Mesenchymal stem cell (in vitro differentiated cells and primary cell): ENCODE measurements at regions not wholly inside any gene's neighbourhood (a gene's known extent, or its start where the extent isn't known, plus 50 kb on each side); places are given as distances from the start of the nearest gene placed in this dataset.
"Not testable (repeated sequence)": the region's sequence is repeated elsewhere in the genome, so short reads cannot be mapped to it uniquely, and the experiment has no call there.

Experiments used
- DNase-seq: peaks from one replicate; pipeline ENCODE4 v3.0.0-alpha.2; 2013
- H2AFZ ChIP-seq: one replicate; pipeline ENCODE4 v1.6.1; 2013; ENCODE audit warnings: low read depth, mild to moderate bottlenecking, control low read depth, inconsistent platforms, low read length, moderate library complexity
- H2AK5ac ChIP-seq: 2 replicates; pipeline ENCODE4 v1.6.1; 2013; ENCODE audit warnings: low read length, moderate library complexity, mild to moderate bottlenecking, inconsistent platforms; ENCODE audit not compliant: severe bottlenecking
- H2BK120ac ChIP-seq: one replicate; pipeline ENCODE4 v1.6.1; 2013; ENCODE audit warnings: low read depth, mild to moderate bottlenecking, inconsistent platforms, low read length, moderate library complexity
- H2BK12ac ChIP-seq, 2 experiments: one replicate each; pipeline ENCODE4 v1.6.1; 2013; ENCODE audit warnings: inconsistent platforms in 2 of 2, low read length in 2 of 2, mild to moderate bottlenecking in 2 of 2, moderate library complexity in 2 of 2, control low read depth in 1 of 2
- H2BK15ac ChIP-seq: one replicate; pipeline ENCODE4 v1.6.1; 2013; ENCODE audit warnings: mild to moderate bottlenecking, low read depth, inconsistent platforms; ENCODE audit not compliant: poor library complexity, severe bottlenecking
- H2BK5ac ChIP-seq: 2 replicates; pipeline ENCODE4 v1.6.1; 2013; ENCODE audit warnings: low read depth, mild to moderate bottlenecking, low read length, control low read depth, inconsistent platforms; ENCODE audit not compliant: poor library complexity, severe bottlenecking
- H3K14ac ChIP-seq, 2 experiments: one replicate each; pipeline ENCODE4 v1.6.1; 2013; ENCODE audit warnings: inconsistent platforms in 2 of 2, low read length in 2 of 2, control low read depth in 1 of 2, mild to moderate bottlenecking in 1 of 2, moderate library complexity in 1 of 2
- H3K18ac ChIP-seq, 2 experiments: one replicate each; pipeline ENCODE4 v1.6.1; 2013; ENCODE audit warnings: inconsistent platforms in 2 of 2, low read length in 2 of 2, control low read depth in 1 of 2, low read depth in 1 of 2, mild to moderate bottlenecking in 1 of 2
- H3K23ac ChIP-seq, 2 experiments: one replicate each; pipeline ENCODE4 v1.6.1; 2013; ENCODE audit warnings: inconsistent platforms in 2 of 2, low read length in 2 of 2, mild to moderate bottlenecking in 2 of 2, moderate library complexity in 2 of 2, control low read depth in 1 of 2
- H3K27ac ChIP-seq: 2 replicates; pipeline ENCODE4 v1.5.1; 2013; ENCODE audit warnings: mild to moderate bottlenecking, moderate library complexity, low read length, control low read depth, inconsistent platforms; ENCODE audit not compliant: poor library complexity, severe bottlenecking
- H3K27me3 ChIP-seq, 2 experiments: 2 replicates each; pipeline versions ENCODE4 v1.6.1 to v1.7.0; 2013; ENCODE audit warnings: low read length in 2 of 2, mild to moderate bottlenecking in 2 of 2, moderate library complexity in 2 of 2, control low read depth in 1 of 2, inconsistent platforms in 1 of 2; ENCODE audit not compliant: control insufficient read depth in 1 of 2, insufficient read depth in 1 of 2
- H3K36me3 ChIP-seq, 2 experiments: 2 replicates each; pipeline versions ENCODE4 v1.6.1 to v1.7.0; 2013; ENCODE audit warnings: low read length in 2 of 2, control low read depth in 1 of 2, inconsistent platforms in 1 of 2, low read depth in 1 of 2, mild to moderate bottlenecking in 1 of 2; ENCODE audit not compliant: insufficient read depth in 2 of 2, control insufficient read depth in 1 of 2
- H3K4ac ChIP-seq, 2 experiments: one replicate each; pipeline ENCODE4 v1.6.1; 2013; ENCODE audit warnings: inconsistent platforms in 2 of 2, low read length in 2 of 2, mild to moderate bottlenecking in 2 of 2, moderate library complexity in 2 of 2, control low read depth in 1 of 2, low read depth in 1 of 2
- H3K4me1 ChIP-seq: 2 replicates; pipeline ENCODE4 v1.6.1; 2013; ENCODE audit warnings: low read depth, low read length, control low read depth; ENCODE audit not compliant: control insufficient read depth, insufficient read depth
- H3K4me2 ChIP-seq: 2 replicates; pipeline ENCODE4 v1.6.1; 2013; ENCODE audit warnings: low read length, mild to moderate bottlenecking, inconsistent platforms; ENCODE audit not compliant: poor library complexity, severe bottlenecking
- H3K4me3 ChIP-seq, 2 experiments: 2 replicates each; pipeline versions ENCODE4 v1.5.1 to v1.7.0; 2013; ENCODE audit warnings: low read length in 2 of 2, mild to moderate bottlenecking in 2 of 2, control low read depth in 1 of 2, low read depth in 1 of 2; ENCODE audit not compliant: insufficient read depth in 1 of 2
- H3K79me1 ChIP-seq: replicated peaks from 2 replicates; pipeline ENCODE4 v1.6.1; 2013; ENCODE audit warnings: mild to moderate bottlenecking, control low read depth, low read length, inconsistent platforms; ENCODE audit not compliant: poor library complexity, severe bottlenecking
- H3K9ac ChIP-seq: 2 replicates; pipeline ENCODE4 v1.7.0; 2013; ENCODE audit warnings: mild to moderate bottlenecking, low read length, moderate library complexity
- H3K9me3 ChIP-seq: 2 replicates; pipeline ENCODE4 v1.7.0; 2013; ENCODE audit warnings: mild to moderate bottlenecking, low read length; ENCODE audit not compliant: control insufficient read depth
- H4K8ac ChIP-seq: one replicate; pipeline ENCODE4 v1.6.1; 2013; ENCODE audit warnings: inconsistent platforms, mild to moderate bottlenecking, low read length, moderate library complexity
- H4K91ac ChIP-seq: one replicate; pipeline ENCODE4 v1.6.1; 2013; ENCODE audit warnings: mild to moderate bottlenecking, low read length, inconsistent platforms
- WGBS: methylation state at CpG from one replicate; pipeline ENCODE4 v1.1.7; 2013; ENCODE audit warnings: mixed read lengths; 5-methylcytosine and 5-hydroxymethylcytosine counted together

- no peak overlapping the region for H2BK12ac ChIP-seq
- no peak for DNase-seq
- H2BK120ac ChIP-seq, result no peak overlapping the region
- H3K4me1 ChIP-seq, result peaks cover 4% of the 10 kb centered on the region
- no peak overlapping the region for H2BK15ac ChIP-seq
- no peak overlapping the region for H3K9ac ChIP-seq
- no peaks in the 10 kb centered on the region for H3K27me3 ChIP-seq
- H3K36me3 ChIP-seq, result no peaks in the 10 kb centered on the region
- H3K4me3 ChIP-seq, result no peak overlapping the region
- no peak overlapping the region for H4K91ac ChIP-seq
- WGBS, result 83% methylated on average over 3 of the region's 3 CpGs
- H3K18ac ChIP-seq, result no peak overlapping the region
- no peaks in the 10 kb centered on the region for H3K9me3 ChIP-seq
- no peak overlapping the region for H3K4ac ChIP-seq
- H2AFZ ChIP-seq, result no peak overlapping the region
- H3K27ac ChIP-seq, result no peak overlapping the region
- H4K8ac ChIP-seq, result no peak overlapping the region
- no peak overlapping the region for H3K4me2 ChIP-seq
- no peak overlapping the region for H3K14ac ChIP-seq
- H3K23ac ChIP-seq, result no peak overlapping the region
- no peak overlapping the region for H2BK5ac ChIP-seq
- H3K79me1 ChIP-seq, result peaks cover 9% of the 10 kb centered on the region
- peak overlapping the region; percentile 72 for H2AK5ac ChIP-seq
Observed at GRCh38 chr14:35212471-35213142, 79.6 kb upstream of the PSMA6 start.

GRCh38 chr14:35213143-35213788 is 78.9 kb upstream of the PSMA6 start:
- no peak overlapping the region for H3K4ac ChIP-seq
- no peak overlapping the region for H3K9ac ChIP-seq
- no peak overlapping the region for H4K91ac ChIP-seq
- no peak overlapping the region for H2BK12ac ChIP-seq
- peak overlapping the region; percentile 17 for H3K27ac ChIP-seq
- WGBS, result 84% methylated on average over 3 of the region's 6 CpGs
- no peak overlapping the region for H2BK5ac ChIP-seq
- no peaks in the 10 kb centered on the region for H3K9me3 ChIP-seq
- no peaks in the 10 kb centered on the region for H3K27me3 ChIP-seq
- H2AK5ac ChIP-seq, result peak overlapping the region; percentile 72
- peak overlapping the region in 1 of 2 experiments; percentile 43 for H3K18ac ChIP-seq
- no peak overlapping the region for H3K23ac ChIP-seq
- no peak overlapping the region for H2AFZ ChIP-seq
- no peak overlapping the region for H3K4me3 ChIP-seq
- no peak overlapping the region for H4K8ac ChIP-seq
- no peak overlapping the region for H3K4me2 ChIP-seq
- peaks cover 11% of the 10 kb centered on the region for H3K79me1 ChIP-seq
- no peak overlapping the region for H2BK120ac ChIP-seq
- H2BK15ac ChIP-seq, result no peak overlapping the region
- H3K36me3 ChIP-seq, result no peaks in the 10 kb centered on the region
- H3K4me1 ChIP-seq, result peaks cover 4% of the 10 kb centered on the region
- no peak for DNase-seq
- no peak overlapping the region for H3K14ac ChIP-seq

- Histone ChIP-seq H3K23ac (no peak overlapping the region), H3K4me1 (peaks cover 5% of the 10 kb centered on the region), H2BK5ac (no peak overlapping the region), H3K27me3 (no peaks in the 10 kb centered on the region), H2AK5ac (no peak overlapping the region), H3K4ac (no peak overlapping the region), H3K9me3 (no peaks in the 10 kb centered on the region), H2AFZ (no peak overlapping the region), H3K36me3 (no peaks in the 10 kb centered on the region), H3K9ac (peak overlapping the region; percentile 52), H3K27ac (peak overlapping the region; percentile 54), H2BK120ac (no peak overlapping the region), H2BK12ac (no peak overlapping the region), H4K91ac (no peak overlapping the region), H3K4me2 (no peak overlapping the region), H4K8ac (no peak overlapping the region), H3K18ac (no peak overlapping the region), H3K14ac (no peak overlapping the region), H3K79me1 (peaks cover 11% of the 10 kb centered on the region), H3K4me3 (no peak overlapping the region), H2BK15ac (no peak overlapping the region)
- peak; percentile 67 for DNase-seq
Observed at GRCh38 chr14:35213869-35214387, 78.3 kb upstream of the PSMA6 start.

GRCh38 chr14:35214402-35214801 is 77.8 kb upstream of the PSMA6 start:
- no CpG with 5 or more reads among the region's 4 CpGs for WGBS
- H3K36me3 ChIP-seq, H3K23ac ChIP-seq, H3K9me3 ChIP-seq, H3K4me3 ChIP-seq, H3K27me3 ChIP-seq, H3K4me1 ChIP-seq, H2AFZ ChIP-seq, H3K14ac ChIP-seq, H2BK120ac ChIP-seq, H3K4me2 ChIP-seq, DNase-seq, H2BK15ac ChIP-seq, H2AK5ac ChIP-seq: not testable (repeated sequence)
- peak overlapping the region; percentile 15 for H4K91ac ChIP-seq
- H2BK12ac ChIP-seq, result peak overlapping the region; percentile 72 to 89
- peak overlapping the region; percentile 90 for H3K27ac ChIP-seq
- peak overlapping the region; percentile 41 for H4K8ac ChIP-seq
- peak overlapping the region; percentile 79 for H2BK5ac ChIP-seq
- peak overlapping the region; percentile 52 for H3K9ac ChIP-seq
- peak overlapping the region; percentile 12 to 62 for H3K18ac ChIP-seq
- peaks cover 12% of the 10 kb centered on the region for H3K79me1 ChIP-seq
- peak overlapping the region in 1 of 2 experiments; percentile 51 for H3K4ac ChIP-seq
